H9 (cell line): ENCODE measurements at regions not wholly inside any gene's neighbourhood (a gene's known extent, or its start where the extent isn't known, plus 50 kb on each side); places are given as distances from the start of the nearest gene placed in this dataset.

Experiments
- DNase-seq: peaks from one replicate; pipeline ENCODE4 v3.0.0-alpha.2; 2017
- H2AFZ ChIP-seq: one replicate; pipeline ENCODE4 v1.6.1; 2013; ENCODE audit warnings: mild to moderate bottlenecking, low read length, control low read depth, moderate library complexity
- H2AK5ac ChIP-seq: 2 replicates; pipeline ENCODE4 v1.6.1; 2013; ENCODE audit warnings: low read length, control low read depth, mixed read lengths; ENCODE audit not compliant: insufficient read length
- H2BK120ac ChIP-seq: one replicate; pipeline ENCODE4 v1.6.1; 2013; ENCODE audit warnings: low read depth, mild to moderate bottlenecking, low read length, control low read depth, inconsistent platforms; ENCODE audit not compliant: poor library complexity, severe bottlenecking
- H2BK12ac ChIP-seq: 2 replicates; pipeline ENCODE4 v1.6.1; 2013; ENCODE audit warnings: low read length, control low read depth, mixed read lengths, low read depth; ENCODE audit not compliant: insufficient read length
- H2BK15ac ChIP-seq: 2 replicates; pipeline ENCODE4 v1.6.1; 2013; ENCODE audit warnings: low read depth, low read length, control low read depth
- H2BK20ac ChIP-seq: one replicate; pipeline ENCODE4 v1.6.1; 2013; ENCODE audit warnings: low read depth, mild to moderate bottlenecking, low read length, control low read depth, inconsistent platforms; ENCODE audit not compliant: poor library complexity, severe bottlenecking
- H2BK5ac ChIP-seq: 2 replicates; pipeline ENCODE4 v1.6.1; 2013; ENCODE audit warnings: low read length, control low read depth, mixed read lengths; ENCODE audit not compliant: insufficient read length
- H3K14ac ChIP-seq: 2 replicates; pipeline ENCODE4 v1.6.1; 2013; ENCODE audit warnings: low read length, control low read depth; ENCODE audit not compliant: insufficient read depth
- H3K18ac ChIP-seq: 2 replicates; pipeline ENCODE4 v1.6.1; 2013; ENCODE audit warnings: low read depth, mild to moderate bottlenecking, mixed read lengths, low read length, control low read depth; ENCODE audit not compliant: insufficient read length
- H3K23ac ChIP-seq: 2 replicates; pipeline ENCODE4 v1.6.1; 2013; ENCODE audit warnings: low read length, control low read depth, mixed read lengths, low read depth; ENCODE audit not compliant: insufficient read length
- H3K23me2 ChIP-seq: 2 replicates; pipeline ENCODE4 v1.6.1; 2013; ENCODE audit warnings: low read depth, mild to moderate bottlenecking, mixed read lengths, low read length, control low read depth; ENCODE audit not compliant: insufficient read length, poor library complexity, severe bottlenecking
- H3K27ac ChIP-seq: 2 replicates; pipeline ENCODE4 v1.5.1; 2013; ENCODE audit warnings: low read length, control low read depth, mixed read lengths, low read depth; ENCODE audit not compliant: insufficient read length
- H3K27me3 ChIP-seq: 2 replicates; pipeline ENCODE4 v1.6.1; 2013; ENCODE audit warnings: low read length, control low read depth, inconsistent platforms; ENCODE audit not compliant: insufficient read depth
- H3K4ac ChIP-seq: 2 replicates; pipeline ENCODE4 v1.6.1; 2013; ENCODE audit warnings: low read depth, mild to moderate bottlenecking, control low read depth, inconsistent platforms, low read length, moderate library complexity
- H3K4me1 ChIP-seq: 2 replicates; pipeline ENCODE4 v1.6.1; 2013; ENCODE audit warnings: low read length, control low read depth, inconsistent platforms; ENCODE audit not compliant: insufficient read depth
- H3K4me2 ChIP-seq: 2 replicates; pipeline ENCODE4 v1.6.1; 2013; ENCODE audit warnings: low read length, control low read depth, mixed read lengths; ENCODE audit not compliant: insufficient read length, insufficient read depth
- H3K56ac ChIP-seq: 2 replicates; pipeline ENCODE4 v1.6.1; 2013; ENCODE audit warnings: low read depth, mild to moderate bottlenecking, mixed read lengths, low read length, control low read depth; ENCODE audit not compliant: insufficient read length
- H3K79me1 ChIP-seq: 2 replicates; pipeline ENCODE4 v1.6.1; 2013; ENCODE audit warnings: low read depth, mild to moderate bottlenecking, moderate library complexity, low read length, control low read depth, inconsistent platforms; ENCODE audit not compliant: insufficient read depth, poor library complexity, severe bottlenecking
- H3K79me2 ChIP-seq: 2 replicates; pipeline ENCODE4 v1.6.1; 2013; ENCODE audit warnings: low read length, control low read depth, inconsistent platforms; ENCODE audit not compliant: insufficient read depth
- H3K9ac ChIP-seq: 2 replicates; pipeline ENCODE4 v1.6.1; 2013; ENCODE audit warnings: low read length, control low read depth, mixed read lengths; ENCODE audit not compliant: insufficient read length; ENCODE audit errors: extremely low read depth
- H3K9me3 ChIP-seq: one replicate; pipeline ENCODE4 v1.6.1; 2013; ENCODE audit warnings: low read depth, low read length, inconsistent platforms; ENCODE audit not compliant: control insufficient read depth
- H3T11ph ChIP-seq: one replicate; pipeline ENCODE4 v1.6.1; 2013; ENCODE audit warnings: mild to moderate bottlenecking, low read length, control low read depth, inconsistent platforms
- H4K20me1 ChIP-seq: one replicate; pipeline ENCODE4 v1.6.1; 2013; ENCODE audit not compliant: control insufficient read depth, insufficient read length, insufficient read depth
- H4K5ac ChIP-seq: 2 replicates; pipeline ENCODE4 v1.6.1; 2013; ENCODE audit warnings: low read depth, mild to moderate bottlenecking, mixed read lengths, low read length, control low read depth; ENCODE audit not compliant: insufficient read length
- H4K8ac ChIP-seq: replicated peaks from 2 replicates; pipeline ENCODE4 v1.6.1; 2013; ENCODE audit warnings: low read length, control low read depth, mixed read lengths, low read depth; ENCODE audit not compliant: insufficient read length
- H4K91ac ChIP-seq: 2 replicates; pipeline ENCODE4 v1.6.1; 2013; ENCODE audit warnings: low read depth, mild to moderate bottlenecking, moderate library complexity, mixed read lengths, low read length, control low read depth; ENCODE audit not compliant: insufficient read length
- H3K27ac Mint-ChIP-seq, 3 experiments: 2 replicates in 2 of 3; 3 replicates in 1 of 3; pipeline ENCODE4 v1.8.0; 2020 to 2021; ENCODE audit warnings: mixed read lengths in 3 of 3, mild to moderate bottlenecking in 1 of 3, moderate library complexity in 1 of 3
- H3K27me3 Mint-ChIP-seq: 2 replicates; pipeline ENCODE4 v1.8.0; 2021; ENCODE audit warnings: low read depth, mild to moderate bottlenecking, moderate library complexity, mixed read lengths
- H3K36me3 Mint-ChIP-seq, 3 experiments: 2 replicates in 2 of 3; 3 replicates in 1 of 3; pipeline ENCODE4 v1.8.0; 2020 to 2021; ENCODE audit warnings: low read depth in 3 of 3, mixed read lengths in 3 of 3; ENCODE audit not compliant: insufficient read depth in 1 of 3
- H3K4me1 Mint-ChIP-seq, 2 experiments: 2 replicates each; pipeline ENCODE4 v1.8.0; 2020; ENCODE audit warnings: mixed read lengths in 2 of 2
- H3K4me3 Mint-ChIP-seq, 2 experiments: 2 replicates in 1 of 2; 3 replicates in 1 of 2; pipeline ENCODE4 v1.8.0; 2020 to 2021; ENCODE audit warnings: mild to moderate bottlenecking in 2 of 2, mixed read lengths in 2 of 2, moderate library complexity in 1 of 2
- H3K9me3 Mint-ChIP-seq, 2 experiments: 2 replicates in 1 of 2; 3 replicates in 1 of 2; pipeline ENCODE4 v1.8.0; 2020; ENCODE audit warnings: mild to moderate bottlenecking in 2 of 2, mixed read lengths in 2 of 2, moderate library complexity in 1 of 2
- CTCF ChIP-seq: fragments of 200-600 bp; sonication (generic); conservative IDR thresholded peaks from 3 replicates; pipeline ENCODE4 v1.8.0; 2021; ENCODE audit warnings: antibody characterized with exemption, mild to moderate bottlenecking
- WGBS: extraction: QIAGEN DNeasy Blood & Tissue Kit; methylation state at CpG from one replicate; pipeline ENCODE4 v1.1.7; 2013; ENCODE audit warnings: missing lambda C conversion rate, low lambda C conversion rate, mixed read lengths; ENCODE audit not compliant: insufficient read length; ENCODE audit errors: extremely low coverage; 5-methylcytosine and 5-hydroxymethylcytosine counted together

- peaks cover 8% of the 10 kb centered on the region in 2 experiments for H3K4me1 Mint-ChIP-seq
- no peak overlapping the region; a peak in 1 of 5 replicates for H3K4me3 Mint-ChIP-seq
- H3K27ac Mint-ChIP-seq: no peak overlapping the region
- Histone ChIP-seq H3K9me3 (no peaks in the 10 kb centered on the region), H2BK12ac (no peak overlapping the region), H2BK120ac (no peak overlapping the region), H4K20me1 (no peaks in the 10 kb centered on the region), H2BK20ac (no peak overlapping the region), H3K23me2 (no peaks in the 10 kb centered on the region), H2BK15ac (no peak overlapping the region), H3K4me1 (no peaks in the 10 kb centered on the region), H3K79me1 (no peaks in the 10 kb centered on the region), H3K27ac (no peak overlapping the region), H4K5ac (no peak overlapping the region), H2AFZ (no peak overlapping the region), H4K91ac (no peak overlapping the region), H2AK5ac (no peak overlapping the region), H2BK5ac (no peak overlapping the region), H3K14ac (no peak overlapping the region), H3T11ph (no peak overlapping the region), H3K9ac (no peak overlapping the region), H3K4me2 (no peak overlapping the region), H3K4ac (no peak overlapping the region), H3K18ac (no peak overlapping the region), H4K8ac (no peak overlapping the region), H3K27me3 (no peaks in the 10 kb centered on the region), H3K79me2 (no peaks in the 10 kb centered on the region), H3K56ac (no peak overlapping the region), H3K23ac (no peak overlapping the region)
- no CpG with 5 or more reads among the region's 5 CpGs for WGBS
- TF ChIP-seq CTCF: no peak
- peaks cover 18% of the 10 kb centered on the region for H3K27me3 Mint-ChIP-seq
- peaks cover 11 to 15% of the 10 kb centered on the region in 2 experiments for H3K9me3 Mint-ChIP-seq
- peaks cover 0 to 3% (median 2%) of the 10 kb centered on the region in 3 experiments; a peak in 4 of 7 replicates for H3K36me3 Mint-ChIP-seq
- peak; percentile 4 for DNase-seq
Measured at GRCh38 chr14:101215266-101215665, 311.7 kb upstream of the RTL1 start.
